Activated T-helper 2 cell treated with anti-CD3 and anti-CD28 coated beads, Interferon-gamma antibody, Interleukin-2, Interleukin-4, amounts not matched to agents 10 μg/mL and 5 μg/mL and 100 μg/mL, durations not matched to agents 14 hours and 24 hours and 36 hours (primary cell): ENCODE measurements at regions not wholly inside any gene's neighbourhood (a gene's known extent, or its start where the extent isn't known, plus 50 kb on each side); places are given as distances from the start of the nearest gene placed in this dataset.

ENCODE experiments used
- DNase-seq: peaks from one replicate; pipeline ENCODE4 v3.0.0; 2021; ENCODE audit warnings: low spot score
- H3K27ac Mint-ChIP-seq: one replicate; pipeline ENCODE4 v1.8.0; 2021; ENCODE audit warnings: mixed read lengths
- H3K27me3 Mint-ChIP-seq: one replicate; pipeline ENCODE4 v1.8.0; 2021; ENCODE audit warnings: low read depth, mixed read lengths
- H3K36me3 Mint-ChIP-seq: one replicate; pipeline ENCODE4 v1.8.0; 2021; ENCODE audit warnings: low read depth, mixed read lengths
- H3K4me1 Mint-ChIP-seq: one replicate; pipeline ENCODE4 v1.8.0; 2021; ENCODE audit warnings: low read depth, mixed read lengths
- H3K4me3 Mint-ChIP-seq: one replicate; pipeline ENCODE4 v1.8.0; 2021; ENCODE audit warnings: low read depth, mild to moderate bottlenecking, moderate library complexity, mixed read lengths
- H3K9me3 Mint-ChIP-seq: one replicate; pipeline ENCODE4 v1.8.0; 2021; ENCODE audit warnings: mixed read lengths
- intact Hi-C: fragments of 100-400 bp; cut with micrococcal nuclease; formaldehyde crosslinking; loops from one replicate; pipeline ENCODE4 v1.15.1; 2023

DNA sequence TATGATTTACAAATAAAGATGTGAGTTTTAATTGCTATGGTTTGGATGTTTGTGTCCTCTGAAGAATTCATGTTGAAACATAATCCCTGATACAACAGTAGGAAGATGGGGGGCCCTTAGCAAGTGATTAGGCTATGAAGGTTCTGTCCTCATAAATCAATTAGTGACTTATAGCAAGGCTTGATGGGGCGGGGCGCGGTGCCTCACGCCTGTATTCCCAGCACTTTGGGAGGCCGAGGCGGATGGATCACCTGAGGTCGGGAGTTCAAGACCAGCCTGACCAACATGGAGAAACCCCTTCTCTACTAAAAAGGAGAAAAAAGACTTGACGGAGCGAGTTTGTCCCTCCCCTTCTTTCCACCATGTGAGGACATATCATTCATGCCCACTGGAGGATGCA is 2486.5 kb upstream of the PCDH20 start:
- Mint-ChIP-seq H3K4me3 (no peak overlapping the region), H3K36me3 (no peaks in the 10 kb centered on the region), H3K27ac (no peak overlapping the region), H3K9me3 (peaks cover 21% of the 10 kb centered on the region), H3K27me3 (no peaks in the 10 kb centered on the region), H3K4me1 (no peaks in the 10 kb centered on the region)
- no peak for DNase-seq
- intact Hi-C loops, result no loop called here

DNA sequence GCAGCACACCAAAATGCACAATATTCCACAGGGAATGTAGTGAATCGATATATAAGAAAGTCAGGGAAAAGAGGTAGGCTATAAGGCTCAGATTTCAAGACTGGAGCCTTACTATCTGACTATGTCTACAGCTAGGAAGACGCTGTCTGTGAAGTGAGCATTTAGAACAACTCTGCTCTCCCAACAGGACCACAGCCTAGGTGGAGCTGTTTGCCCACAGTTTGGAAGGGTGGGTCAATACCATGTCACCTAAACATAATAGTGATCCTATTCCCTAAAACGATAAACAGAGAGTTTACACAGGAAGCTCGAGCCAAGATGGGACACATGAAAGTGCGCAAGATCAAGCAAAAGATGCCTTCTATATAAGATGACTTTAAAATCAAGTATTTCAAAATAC is 2486.0 kb upstream of the PCDH20 start:
- Mint-ChIP-seq H3K4me3 (no peak overlapping the region), H3K9me3 (peaks cover 17% of the 10 kb centered on the region), H3K4me1 (no peaks in the 10 kb centered on the region), H3K27ac (no peak overlapping the region), H3K27me3 (no peaks in the 10 kb centered on the region), H3K36me3 (no peaks in the 10 kb centered on the region)
- intact Hi-C loops, result no loop called here
- DNase-seq, result no peak

DNA sequence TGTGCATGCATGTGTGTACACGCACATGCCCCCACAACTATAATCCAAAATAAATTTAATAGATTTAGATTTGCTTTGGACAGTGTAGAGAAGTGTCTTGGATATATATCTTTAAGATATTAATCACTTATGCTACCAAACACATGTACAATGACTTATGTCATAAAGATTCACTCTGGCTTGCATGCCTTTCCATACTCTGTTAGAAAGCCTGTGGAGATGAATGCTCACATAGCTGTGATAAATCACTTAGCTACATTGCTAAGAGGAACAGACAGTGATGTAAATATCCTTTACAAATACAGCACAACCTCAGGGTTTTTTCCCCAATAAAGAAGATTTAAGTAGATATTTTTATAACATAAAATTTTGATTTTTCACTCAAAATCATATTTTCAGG is 2484.8 kb upstream of the PCDH20 start:
- Mint-ChIP-seq H3K4me1 (no peaks in the 10 kb centered on the region), H3K36me3 (no peaks in the 10 kb centered on the region), H3K27me3 (no peaks in the 10 kb centered on the region), H3K27ac (no peak overlapping the region), H3K9me3 (peaks cover 15% of the 10 kb centered on the region), H3K4me3 (no peak overlapping the region)
- intact Hi-C loops, result no loop called here
- no peak for DNase-seq

DNA sequence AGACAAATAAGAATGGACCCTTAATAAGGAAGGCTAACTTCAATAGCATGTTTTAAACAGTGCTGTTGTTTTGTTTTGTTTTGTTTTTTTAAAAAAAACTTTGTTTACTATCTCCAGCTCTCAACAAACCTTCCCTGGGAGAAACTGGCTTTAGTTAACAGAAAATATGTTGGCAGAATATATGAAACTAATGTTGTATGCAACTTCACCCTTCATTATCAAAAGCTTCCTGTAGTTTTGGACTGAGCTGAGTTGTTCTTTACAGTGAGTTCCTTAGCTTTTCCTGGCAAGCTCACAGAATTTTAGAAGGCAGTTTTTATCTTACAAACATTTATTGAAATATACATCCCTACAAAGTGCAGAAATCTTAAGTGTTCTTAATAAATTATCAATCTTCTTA is 2480.7 kb upstream of the PCDH20 start:
- Mint-ChIP-seq H3K27me3 (no peaks in the 10 kb centered on the region), H3K4me1 (no peaks in the 10 kb centered on the region), H3K36me3 (no peaks in the 10 kb centered on the region), H3K27ac (no peak overlapping the region), H3K4me3 (no peak overlapping the region), H3K9me3 (peaks cover 4% of the 10 kb centered on the region)
- DNase-seq, result no peak
- intact Hi-C loops, result no loop called here

DNA sequence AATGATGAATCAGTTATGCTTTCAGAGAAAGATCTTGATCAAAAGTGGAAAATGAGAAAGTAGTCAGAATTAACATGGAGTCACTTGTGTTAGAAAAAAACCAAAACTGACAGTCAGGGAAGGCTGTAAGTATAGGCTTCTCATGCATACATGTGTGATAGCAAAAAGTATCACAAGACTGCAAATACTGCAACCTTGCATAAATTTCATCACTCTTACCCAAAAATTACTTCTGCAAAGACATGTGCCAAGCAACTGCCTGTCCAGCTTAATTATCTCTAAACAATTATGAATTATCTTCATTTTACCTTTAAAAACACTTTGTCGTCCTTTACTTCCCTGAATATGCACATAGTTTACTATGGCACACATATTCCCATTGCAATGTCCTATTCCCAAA is 2466.4 kb upstream of the PCDH20 start:
- no peaks in the 10 kb centered on the region for H3K36me3 Mint-ChIP-seq
- H3K27me3 Mint-ChIP-seq, result no peaks in the 10 kb centered on the region
- no peak overlapping the region for H3K4me3 Mint-ChIP-seq
- H3K9me3 Mint-ChIP-seq, result peaks cover 24% of the 10 kb centered on the region
- DNase-seq, result no peak
- H3K4me1 Mint-ChIP-seq, result no peaks in the 10 kb centered on the region
- H3K27ac Mint-ChIP-seq, result no peak overlapping the region
- intact Hi-C loops, result no loop called here

DNA sequence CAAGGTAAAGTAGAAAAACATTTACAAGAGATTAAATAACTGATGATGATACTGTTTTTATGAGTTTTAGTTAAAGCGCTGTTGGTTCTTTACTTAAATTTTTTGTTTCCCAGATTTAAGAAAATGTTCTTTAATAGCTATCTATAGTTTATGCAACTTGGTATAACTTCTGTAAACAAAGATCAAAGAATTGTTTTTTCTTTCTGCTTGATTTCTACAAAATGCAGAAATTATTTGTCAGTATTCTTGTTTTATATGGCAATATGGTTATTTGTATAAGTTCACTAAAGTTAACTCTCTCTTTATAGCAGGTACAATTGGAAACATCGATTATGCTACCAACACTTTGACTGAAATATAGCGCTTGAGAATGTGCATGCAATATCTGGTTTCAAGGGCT is 2465.1 kb upstream of the PCDH20 start:
- peaks cover 35% of the 10 kb centered on the region for H3K9me3 Mint-ChIP-seq
- H3K27me3 Mint-ChIP-seq, result no peaks in the 10 kb centered on the region
- H3K27ac Mint-ChIP-seq, result no peak overlapping the region
- intact Hi-C loops, result no loop called here
- DNase-seq, result no peak
- no peak overlapping the region for H3K4me3 Mint-ChIP-seq
- no peaks in the 10 kb centered on the region for H3K36me3 Mint-ChIP-seq
- no peaks in the 10 kb centered on the region for H3K4me1 Mint-ChIP-seq

DNA sequence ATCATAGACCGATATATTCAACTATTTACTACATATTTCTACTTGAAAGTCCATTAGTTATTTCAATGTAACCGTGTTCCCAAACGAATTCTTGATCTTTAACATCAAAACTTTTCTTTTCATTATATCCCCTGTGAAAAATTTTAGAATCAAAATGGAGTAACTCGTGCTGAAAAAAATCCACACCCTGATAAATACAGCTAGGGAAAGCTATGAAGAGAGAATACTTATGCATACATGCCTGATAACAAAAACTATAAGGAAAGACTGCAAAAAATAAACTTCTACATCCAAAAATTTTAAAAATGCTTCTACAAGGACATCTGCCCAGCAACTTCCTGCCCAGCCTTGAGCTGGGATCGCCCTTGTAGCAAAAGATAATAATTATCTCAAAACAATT is 2458.3 kb upstream of the PCDH20 start:
- Mint-ChIP-seq H3K4me1 (no peaks in the 10 kb centered on the region), H3K27me3 (no peaks in the 10 kb centered on the region), H3K36me3 (no peaks in the 10 kb centered on the region), H3K4me3 (no peak overlapping the region), H3K9me3 (peaks cover 34% of the 10 kb centered on the region), H3K27ac (no peak overlapping the region)
- intact Hi-C loops, result no loop called here
- no peak for DNase-seq

DNA sequence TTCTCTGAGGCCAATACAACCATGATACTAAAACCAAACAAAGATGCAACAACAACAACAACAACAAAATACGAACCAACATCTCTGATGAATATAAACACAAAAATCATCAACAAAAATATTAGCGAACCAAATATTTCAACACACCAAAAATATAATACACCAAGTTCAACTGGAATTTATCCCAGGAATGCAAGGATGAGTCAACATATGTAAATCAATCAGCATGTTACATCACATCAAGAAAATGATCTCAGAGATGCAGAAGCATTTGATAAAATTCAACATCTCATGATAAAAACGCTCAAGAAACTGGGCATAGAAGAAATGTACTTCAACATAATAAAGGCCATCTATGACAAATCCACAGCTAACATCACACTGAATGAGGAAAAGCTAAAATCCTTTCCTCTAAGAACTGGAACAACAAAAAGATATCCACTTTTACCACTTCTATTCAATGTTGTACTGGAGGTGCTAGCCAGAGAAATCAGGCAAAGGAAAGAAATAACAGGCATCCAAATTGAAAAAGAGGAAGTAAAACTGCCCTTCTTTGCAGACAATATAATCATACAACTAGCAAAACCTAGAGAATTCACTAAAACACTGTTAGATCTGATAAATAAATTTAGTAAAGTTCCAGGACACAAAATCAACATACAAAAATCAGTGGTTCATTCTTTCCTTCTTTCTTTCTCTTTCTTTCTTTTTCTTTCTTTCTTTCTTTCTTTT is 2448.7 kb upstream of the PCDH20 start:
- no peak for DNase-seq
- H3K36me3 Mint-ChIP-seq, result no peaks in the 10 kb centered on the region
- H3K9me3 Mint-ChIP-seq, result peaks cover 59% of the 10 kb centered on the region
- no peak overlapping the region for H3K27ac Mint-ChIP-seq
- H3K27me3 Mint-ChIP-seq, result no peaks in the 10 kb centered on the region
- intact Hi-C loops, result no loop called here
- H3K4me3 Mint-ChIP-seq, result no peak overlapping the region
- no peaks in the 10 kb centered on the region for H3K4me1 Mint-ChIP-seq

DNA sequence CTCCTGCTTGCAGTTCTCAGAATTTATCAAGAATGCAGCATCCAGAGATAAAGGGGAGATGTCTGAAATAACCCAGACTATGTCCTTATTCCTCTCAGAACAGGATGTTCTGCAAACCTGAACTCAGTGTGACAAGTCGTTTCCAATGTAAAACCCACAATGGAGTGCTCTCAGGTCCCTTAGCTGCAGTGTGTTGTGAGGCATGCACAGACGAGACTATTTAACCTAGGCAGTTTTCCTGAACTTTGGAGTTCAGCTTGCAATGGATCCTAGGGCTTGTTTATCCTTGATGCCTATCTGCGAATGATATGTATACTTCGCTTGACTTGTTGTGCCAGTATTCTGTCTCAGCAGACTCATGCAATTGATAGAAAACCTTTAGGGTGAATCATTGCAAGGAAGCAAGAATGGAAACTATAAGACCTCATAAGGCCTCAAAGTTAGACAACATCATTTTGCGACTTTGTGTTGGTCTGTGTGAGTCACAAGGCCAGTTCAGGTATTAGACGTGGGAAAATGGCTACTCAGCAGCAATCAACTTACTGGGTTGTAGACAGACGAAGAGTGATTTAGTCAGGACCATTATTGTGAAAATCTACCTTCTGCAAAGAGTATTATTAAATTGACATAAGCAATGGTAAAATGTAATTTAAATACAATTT is 2439.9 kb upstream of the PCDH20 start:
- H3K27ac Mint-ChIP-seq, result no peak overlapping the region

DNA sequence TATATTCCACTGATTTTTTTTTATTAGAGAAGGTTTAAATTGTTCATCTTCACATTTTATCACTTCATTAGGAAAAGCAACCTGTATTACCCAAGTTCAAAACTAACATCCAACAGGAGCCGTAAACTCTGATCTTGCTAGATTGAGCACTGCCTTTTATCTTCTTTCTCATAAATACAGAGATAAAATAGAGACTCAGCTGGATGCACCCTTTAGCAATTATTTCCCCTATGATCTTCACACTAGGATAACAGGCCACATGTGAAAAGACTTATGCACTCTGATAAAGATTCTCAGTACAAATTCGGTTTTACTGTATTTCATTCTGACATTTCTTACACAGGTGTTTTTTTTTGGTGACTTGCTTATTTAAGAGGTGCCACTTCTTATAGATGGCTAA is 2438.2 kb upstream of the PCDH20 start:
- Mint-ChIP-seq H3K36me3 (no peaks in the 10 kb centered on the region), H3K9me3 (peaks cover 9% of the 10 kb centered on the region), H3K4me1 (no peaks in the 10 kb centered on the region), H3K27me3 (no peaks in the 10 kb centered on the region), H3K4me3 (no peak overlapping the region), H3K27ac (no peak overlapping the region)
- intact Hi-C loops, result no loop called here
- DNase-seq, result no peak

More for the DNA sequence above, 2439.9 kb upstream of the PCDH20 start:
- DNase-seq, result no peak
- H3K4me1 Mint-ChIP-seq, result no peaks in the 10 kb centered on the region
- H3K4me3 Mint-ChIP-seq, result no peak overlapping the region
- no peaks in the 10 kb centered on the region for H3K36me3 Mint-ChIP-seq
- intact Hi-C loops, result no loop called here
- H3K9me3 Mint-ChIP-seq, result peaks cover 10% of the 10 kb centered on the region
- H3K27me3 Mint-ChIP-seq, result no peaks in the 10 kb centered on the region

DNA sequence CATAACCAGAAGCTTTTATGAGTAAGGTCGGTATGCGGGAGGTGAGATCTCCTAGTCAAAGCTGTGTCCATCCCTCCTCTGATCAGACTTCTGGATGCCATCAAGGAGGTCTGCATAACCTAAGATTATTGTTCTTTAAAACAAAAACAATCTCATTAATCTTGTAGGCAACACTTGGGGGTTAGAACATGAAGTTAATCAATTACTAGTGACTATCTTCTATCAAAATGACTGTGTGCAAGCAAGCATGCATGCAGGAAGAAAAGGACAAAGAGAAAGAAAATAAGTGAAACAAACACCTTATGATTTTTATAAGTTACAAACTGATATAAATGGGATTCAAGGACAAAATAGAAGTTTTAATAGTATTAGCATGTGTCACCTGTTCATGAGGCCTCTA is 2435.9 kb upstream of the PCDH20 start:
- Mint-ChIP-seq H3K9me3 (peaks cover 10% of the 10 kb centered on the region), H3K27ac (no peak overlapping the region), H3K27me3 (no peaks in the 10 kb centered on the region), H3K4me1 (no peaks in the 10 kb centered on the region), H3K36me3 (no peaks in the 10 kb centered on the region), H3K4me3 (no peak overlapping the region)
- intact Hi-C loops, result no loop called here
- DNase-seq, result no peak

DNA sequence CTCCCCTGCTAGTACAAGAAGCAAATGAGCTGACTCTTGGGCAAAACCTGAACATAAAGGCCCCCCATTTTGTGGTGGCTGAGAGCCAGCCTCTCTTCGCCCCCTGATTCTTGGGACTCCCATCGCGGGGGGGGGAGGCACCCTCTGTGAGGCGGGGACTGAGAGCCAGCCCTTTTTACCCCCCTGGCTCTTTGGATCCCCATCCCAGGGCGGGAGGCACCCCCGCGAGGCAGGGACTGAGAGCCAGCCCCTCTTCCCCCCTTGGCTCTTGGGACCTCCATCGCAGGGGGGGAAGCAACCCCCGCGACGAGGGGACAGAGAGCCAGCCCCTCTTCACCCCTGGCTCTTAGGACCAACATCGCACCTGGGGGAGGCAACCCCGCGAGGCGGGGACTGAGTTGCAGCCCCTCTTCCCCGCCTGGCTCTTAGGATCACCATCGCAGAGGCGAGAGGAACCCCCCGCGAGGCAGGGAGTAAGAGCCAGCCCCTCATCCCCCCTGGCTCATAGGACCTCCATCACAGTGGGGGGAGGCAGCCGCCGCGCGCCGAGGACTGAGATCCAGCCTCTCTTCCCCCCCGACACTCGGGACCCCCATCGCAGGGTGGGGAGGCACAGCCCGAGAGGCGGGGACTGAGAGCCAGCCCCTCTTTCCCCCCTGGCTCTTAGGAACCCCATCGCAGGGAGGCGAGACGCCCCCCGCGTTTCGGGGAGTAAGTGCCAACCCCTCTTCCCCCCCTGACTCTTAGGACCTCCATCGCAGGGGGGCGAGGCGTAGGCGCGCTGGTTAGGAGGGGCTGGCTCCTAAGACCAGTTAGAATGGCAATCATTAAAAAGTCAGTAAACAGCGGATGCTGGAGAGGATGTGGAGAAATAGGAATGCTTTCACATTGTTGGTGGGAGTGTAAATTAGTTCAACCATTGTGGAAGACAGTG is 2428.4 kb upstream of the PCDH20 start:
- no peak overlapping the region for H3K27ac Mint-ChIP-seq
- intact Hi-C loops, result no loop called here
- peaks cover 27% of the 10 kb centered on the region for H3K9me3 Mint-ChIP-seq
- DNase-seq, result no peak
- H3K36me3 Mint-ChIP-seq, result no peaks in the 10 kb centered on the region
- H3K27me3 Mint-ChIP-seq, result no peaks in the 10 kb centered on the region
- no peaks in the 10 kb centered on the region for H3K4me1 Mint-ChIP-seq
- no peak overlapping the region for H3K4me3 Mint-ChIP-seq

DNA sequence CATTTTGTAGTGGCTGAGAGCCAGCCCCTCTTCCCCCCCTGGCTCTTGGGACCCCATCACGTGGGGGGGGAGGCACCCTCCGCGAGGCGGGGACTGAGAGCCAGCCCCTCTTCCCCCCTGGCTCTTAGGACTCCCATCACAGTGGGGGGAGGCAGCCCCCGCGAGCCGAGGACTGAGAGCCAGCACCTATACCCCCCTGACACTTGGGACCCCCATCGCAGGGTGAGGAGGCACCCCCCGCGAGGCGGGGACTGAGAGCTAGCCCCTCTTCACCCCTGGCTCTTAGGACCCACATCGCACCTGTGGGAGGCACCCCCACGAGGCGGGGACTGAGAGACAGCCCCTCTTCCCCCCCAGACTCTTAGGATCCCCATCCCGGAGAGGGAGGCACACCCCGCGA is 2426.5 kb upstream of the PCDH20 start:
- Mint-ChIP-seq H3K27ac (no peak overlapping the region), H3K4me3 (no peak overlapping the region), H3K36me3 (no peaks in the 10 kb centered on the region), H3K9me3 (peaks cover 27% of the 10 kb centered on the region), H3K27me3 (no peaks in the 10 kb centered on the region), H3K4me1 (no peaks in the 10 kb centered on the region)
- intact Hi-C loops, result no loop called here
- no peak for DNase-seq
